Heart left ventricle (tissue), 16 donors: ENCODE measurements at regions not wholly inside any gene's neighbourhood (a gene's known extent, or its start where the extent isn't known, plus 50 kb on each side); places are given as distances from the start of the nearest gene placed in this dataset.

Experiments
- ATAC-seq, 4 donors: fragments of 200-7000 bp; cut with Tn5 transposase; one replicate each; pipeline ENCODE4 v1.9.1; 2020 to 2022; ENCODE audit warnings: moderate library complexity in 4 of 4, mild to moderate bottlenecking in 3 of 4, moderate number of reproducible peaks in 1 of 4
- DNase-seq, 5 donors: peaks; one replicate each; pipeline ENCODE4 v3.0.0-alpha.2; 2020
- H3K27ac ChIP-seq, 12 donors: fragments of 200-600 bp; sonication (generic) in 4 of 12; one replicate each; pipeline versions ENCODE4 v1.5.0 to v1.8.0; 2016 to 2022; ENCODE audit warnings: mild to moderate bottlenecking in 2 of 12
- H3K27me3 ChIP-seq, 9 donors: fragments of 200-600 bp; sonication (generic) in 2 of 9; one replicate each; pipeline versions ENCODE4 v1.5.1 to v1.8.0; 2016 to 2022; ENCODE audit warnings: mild to moderate bottlenecking in 3 of 9
- H3K36me3 ChIP-seq, 9 donors: fragments of 200-600 bp; sonication (generic) in 2 of 9; one replicate each; pipeline versions ENCODE4 v1.5.0 to v1.8.0; 2018 to 2022; ENCODE audit warnings: mild to moderate bottlenecking in 2 of 9
- H3K4me1 ChIP-seq, 12 donors: fragments of 200-600 bp; sonication (generic) in 4 of 12; one replicate each; pipeline versions ENCODE4 v1.5.0 to v1.8.0; 2016 to 2022; ENCODE audit warnings: mild to moderate bottlenecking in 3 of 12
- H3K4me3 ChIP-seq, 12 donors: fragments of 200-600 bp; sonication (generic) in 4 of 12; one replicate each; pipeline versions ENCODE4 v1.5.0 to v1.8.0; 2017 to 2022; ENCODE audit warnings: mild to moderate bottlenecking in 9 of 12, moderate library complexity in 4 of 12
- H3K9me3 ChIP-seq, 12 donors: fragments of 200-600 bp; sonication (generic) in 4 of 12; one replicate each; pipeline versions ENCODE4 v1.5.0 to v1.8.0; 2016 to 2022; ENCODE audit warnings: mild to moderate bottlenecking in 1 of 12
- CTCF ChIP-seq, 12 donors: fragments of 200-600 bp; sonication (generic) in 4 of 12; IDR thresholded peaks; one replicate each; pipeline versions ENCODE4 v1.5.0 to v1.8.0; 2018 to 2022; ENCODE audit warnings: antibody characterized with exemption in 12 of 12, mild to moderate bottlenecking in 5 of 12
- POLR2A ChIP-seq, 2 donors: fragments of 450-650 bp; IDR thresholded peaks; one replicate each; pipeline ENCODE4 v1.6.1; 2017; ENCODE audit warnings: antibody characterized with exemption in 2 of 2, mild to moderate bottlenecking in 2 of 2, moderate library complexity in 2 of 2
- WGBS, 4 donors: extraction: QIAGEN DNeasy Blood & Tissue Kit in 2 of 4; methylation state at CpG; one replicate each; pipeline versions ENCODE4 v1.1.5 to v1.1.7; 2013 to 2018; 5-methylcytosine and 5-hydroxymethylcytosine counted together
- intact Hi-C, 10 donors: fragments of 100-400 bp; cut with DNase I; formaldehyde crosslinking; loops; one replicate each; pipeline versions ENCODE4 v1.11.1 to v1.14.2; 2022
- donor health status: ischemic (EF 13 %, LVEDD 7.1; RV severe dilation, severe dysfunction).
- donor health status: healthy with polysubstance abuse.
- donor health status: DM: no; HTN: yes; CAD: no.
- donor health status: DM: no; HTN: no; CAD: no.
- donor health status: ischemic (EF 25% LVEDD 6.9; RV normal size, moderate dysfunction).
- donor health status: ischemic (EF 25% LVEDD 5.7; RV mildly dilated, moderate dysfunction).
- donor health status: healthy.
- donor health status: DM: yes; HTN: yes; CAD: no.
- donor health status: ischemic (EF 35%, LVEDD 5.7; RV mildly dilated, moderate dysfunction).
- donor health status: nonischemic (EF 11% LVEDD 7.7; RV severe dilation, severe dysfunction).
- donor health status: DM: yes; HTN: yes; CAD: no.
- donor health status: PGD.
- donor health status: ischemic (EF 29% LVEDD 5.4; RV normal size, mild dysfunction).
- donor health status: nonischemic (EF 23%, LVEDD 6.1; RV moderate dilation, normal function).

- intact Hi-C loops: loop anchor here in 1 of 10 donors (2.0 kb wide), 1 partner anchor 21 kb away; no protein-coding TSS in a partner anchor
- H3K27ac ChIP-seq: no peak overlapping the region
- no peaks in the 10 kb centered on the region for H3K27me3 ChIP-seq
Observed at GRCh38 chr2:164439885-164440284, 181.4 kb downstream of the GRB14 start.

GRCh38 chr2:164439235-164439634 is 182.0 kb downstream of the GRB14 start:
- Histone ChIP-seq H3K36me3 (no peaks in the 10 kb centered on the region), H3K27ac (no peak overlapping the region), H3K27me3 (peaks cover 0 to 2% (median 0%) of the 10 kb centered on the region in 9 donors), H3K9me3 (no peaks in the 10 kb centered on the region), H3K4me1 (no peaks in the 10 kb centered on the region), H3K4me3 (no peak overlapping the region)
- DNase-seq: no peak
- TF ChIP-seq CTCF (IDR thresholded peaks at IDR 0.05) (no peak), POLR2A (IDR thresholded peaks at IDR 0.05) (no peak)
- no peak for ATAC-seq
- intact Hi-C loops: loop anchor here in 1 of 10 donors (2.0 kb wide), 1 partner anchor 20 kb away; no protein-coding TSS in a partner anchor

More at GRCh38 chr2:164439885-164440284, 181.4 kb downstream of the GRB14 start:
- H3K4me3 ChIP-seq: no peak overlapping the region
- DNase-seq (no peak), ATAC-seq (no peak)
- no peak for TF ChIP-seq POLR2A (IDR thresholded peaks at IDR 0.05)
- TF ChIP-seq CTCF (IDR thresholded peaks at IDR 0.05): no peak
- H3K9me3 ChIP-seq: no peaks in the 10 kb centered on the region
- no peaks in the 10 kb centered on the region for H3K4me1 ChIP-seq
- no peaks in the 10 kb centered on the region for H3K36me3 ChIP-seq
- WGBS, 4 donors: 92 to 96% (median 94%) methylated on average over 3 of the region's 3 CpGs

GRCh38 chr2:164438490-164439205 is 182.6 kb downstream of the GRB14 start:
- DNase-seq (no peak), ATAC-seq (no peak)
- peaks cover 0 to 6% (median 0%) of the 10 kb centered on the region in 9 donors for H3K27me3 ChIP-seq
- H3K4me3 ChIP-seq: no peak overlapping the region
- H3K27ac ChIP-seq: no peak overlapping the region
- H3K36me3 ChIP-seq: no peaks in the 10 kb centered on the region
- intact Hi-C loops: loop anchor here in 1 of 10 donors (2.0 kb wide), 1 partner anchor 20 kb away; no protein-coding TSS in a partner anchor
- H3K9me3 ChIP-seq: no peaks in the 10 kb centered on the region
- TF ChIP-seq CTCF (IDR thresholded peaks at IDR 0.05): no peak
- TF ChIP-seq POLR2A (IDR thresholded peaks at IDR 0.05): no peak
- no peaks in the 10 kb centered on the region for H3K4me1 ChIP-seq

GRCh38 chr2:164436131-164436530 is 185.2 kb downstream of the GRB14 start:
- DNase-seq: no peak
- no peaks in the 10 kb centered on the region for H3K36me3 ChIP-seq
- H3K4me3 ChIP-seq: no peak overlapping the region
- TF ChIP-seq POLR2A (IDR thresholded peaks at IDR 0.05) (no peak), CTCF (IDR thresholded peaks at IDR 0.05) (no peak)
- ATAC-seq: no peak
- no peaks in the 10 kb centered on the region for H3K4me1 ChIP-seq
- no peak overlapping the region for H3K27ac ChIP-seq
- H3K9me3 ChIP-seq: no peaks in the 10 kb centered on the region
- WGBS, 4 donors: 48 to 54% (median 50%) methylated on average over 3 of the region's 3 CpGs
- intact Hi-C loops: no loop called here
- H3K27me3 ChIP-seq: peaks cover 0 to 6% (median 0%) of the 10 kb centered on the region in 9 donors
